GM18517 (cell line): ENCODE measurements at regions not wholly inside any gene's neighbourhood (a gene's known extent, or its start where the extent isn't known, plus 50 kb on each side); places are given as distances from the start of the nearest gene placed in this dataset.

Experiments used
- ATAC-seq: cut with Tn5 transposase; IDR thresholded peaks from one replicate; pipeline ENCODE4 v1.9.1; 2021; ENCODE audit warnings: mild to moderate bottlenecking, moderate library complexity; ENCODE audit not compliant: unreplicated experiment

DNA sequence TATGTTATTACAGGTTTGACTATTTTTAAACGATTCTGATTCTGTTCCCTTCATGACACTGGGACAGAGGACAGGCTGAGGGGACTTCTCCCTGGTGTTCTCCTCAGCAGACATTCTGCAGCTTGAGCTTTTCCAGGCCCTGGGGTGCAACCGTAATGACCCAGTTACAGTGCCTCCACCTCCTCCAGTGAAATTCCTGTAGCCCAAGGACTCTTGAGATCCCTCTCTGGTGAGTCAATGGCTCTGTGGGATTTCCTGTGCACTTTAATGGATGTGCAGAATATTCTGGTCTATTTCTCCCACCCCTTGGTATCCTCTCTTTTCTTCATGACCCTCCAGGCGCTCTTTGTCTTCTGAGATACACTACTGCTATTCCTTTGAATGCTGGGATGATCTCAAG is 319.3 kb downstream of the INHBA start:
- ATAC-seq, result no peak

DNA sequence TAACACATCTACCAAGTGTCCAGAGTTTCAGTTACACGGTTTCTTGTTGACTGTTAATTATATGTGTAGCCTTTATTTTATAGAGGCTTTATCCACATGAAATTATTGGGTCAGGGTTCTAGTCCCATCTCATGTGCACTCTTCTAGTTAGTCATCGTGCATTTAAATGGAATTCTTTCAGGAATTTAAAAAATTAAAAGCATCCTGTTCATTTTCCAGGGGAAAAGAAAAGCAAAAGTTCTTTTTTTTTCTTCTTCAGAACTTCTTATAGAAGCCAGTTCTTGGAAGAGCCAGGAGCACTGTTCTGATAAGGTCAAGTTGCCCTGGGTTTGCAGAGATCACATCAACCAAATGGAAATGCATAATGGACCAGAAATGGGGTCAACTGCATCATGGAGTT is 324.7 kb downstream of the INHBA start:
- no peak for ATAC-seq

DNA sequence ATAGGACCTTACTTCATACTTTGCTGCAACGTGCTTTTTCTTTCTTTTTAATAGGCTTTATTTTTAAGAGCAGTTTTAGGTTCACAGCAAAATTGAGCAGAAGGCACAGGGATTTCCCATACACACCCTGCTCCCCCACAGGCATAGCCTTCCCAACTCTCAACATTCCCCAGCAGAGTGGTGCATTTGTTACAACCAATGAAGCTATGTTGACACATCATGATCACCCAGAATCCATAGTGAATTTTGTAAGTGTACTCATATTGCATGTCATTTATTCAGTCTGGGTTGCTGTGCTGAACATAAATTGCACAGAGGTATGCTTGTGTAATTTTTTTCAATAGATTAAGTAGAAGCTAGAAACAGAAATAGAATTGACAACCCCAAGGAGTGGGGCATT is 327.3 kb downstream of the INHBA start:
- ATAC-seq, result no peak

DNA sequence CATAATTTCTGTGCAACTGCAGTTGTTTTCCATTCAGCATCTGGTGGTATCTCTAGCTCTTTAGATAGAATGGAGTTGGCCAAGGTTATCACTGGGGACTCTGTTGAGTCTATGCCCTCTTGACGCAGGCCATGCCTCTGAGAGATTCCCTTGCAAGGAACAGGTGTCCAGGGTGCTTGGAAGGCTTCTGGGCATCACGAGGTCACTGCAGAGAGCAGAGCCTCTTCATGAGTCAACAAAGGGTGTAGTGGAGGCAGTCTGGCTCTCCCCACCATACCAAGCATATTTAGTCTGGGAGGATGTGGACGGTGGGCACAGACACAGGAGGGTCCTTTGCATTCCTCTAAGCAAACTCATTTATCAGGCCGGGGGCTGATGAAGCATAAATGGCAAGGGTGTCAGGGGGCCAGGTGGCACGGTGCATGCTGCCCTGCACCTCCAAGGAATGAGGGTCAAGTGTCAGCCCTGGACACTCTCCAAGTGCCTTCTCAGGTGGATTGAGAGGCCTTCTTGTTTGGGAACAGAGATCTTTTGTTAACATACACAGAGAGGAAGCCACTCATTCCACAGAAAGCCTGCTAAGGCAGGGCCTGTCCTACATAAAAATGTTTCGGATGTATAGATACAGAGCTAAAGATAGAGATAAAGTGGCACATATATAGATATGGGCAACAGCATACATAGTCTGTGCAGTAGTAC is 328.6 kb downstream of the INHBA start:
- no peak for ATAC-seq

DNA sequence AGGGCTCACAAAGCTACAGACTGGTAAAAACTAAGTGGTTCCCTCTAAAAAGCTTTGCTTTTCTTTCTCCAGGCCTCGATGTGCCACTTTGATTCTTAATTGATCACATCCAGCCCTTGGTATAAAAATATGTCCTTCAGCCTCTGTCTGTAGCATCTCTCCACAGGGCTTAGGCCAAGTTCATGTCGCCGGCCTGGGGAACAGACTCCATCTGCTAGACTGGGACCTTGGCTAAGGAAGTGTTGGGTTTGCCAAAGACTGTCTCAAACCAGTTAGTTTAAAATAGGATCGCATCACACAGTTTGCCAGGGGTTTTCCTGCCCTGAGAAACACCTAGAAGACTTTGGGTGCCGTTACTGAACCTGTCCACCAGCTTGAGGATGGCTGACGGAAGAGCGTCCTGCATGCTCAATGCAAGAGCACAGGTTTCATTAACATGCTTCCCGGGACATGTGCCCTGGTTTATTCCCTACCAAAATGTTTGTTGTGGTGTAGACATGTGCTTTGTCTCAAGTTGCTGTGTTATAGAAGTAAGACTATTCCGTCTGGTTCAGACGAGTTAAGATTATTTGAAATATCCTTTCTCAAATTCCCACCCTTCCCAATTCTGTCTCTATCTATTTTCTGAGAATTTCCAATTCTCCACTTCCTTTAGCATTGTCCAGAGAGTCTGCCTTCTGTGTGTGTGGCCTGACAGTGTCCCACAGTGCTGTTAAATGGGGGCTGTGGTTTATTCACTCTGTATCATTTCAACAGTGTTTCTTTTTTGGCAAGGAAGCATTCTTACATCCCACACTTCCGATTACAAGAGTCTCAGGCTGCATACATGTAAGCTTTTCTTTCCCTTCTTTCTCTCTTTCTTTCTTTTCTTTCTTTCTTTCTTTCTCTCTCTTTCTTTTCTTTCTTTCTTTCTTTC is 334.7 kb downstream of the INHBA start:
- no peak for ATAC-seq

DNA sequence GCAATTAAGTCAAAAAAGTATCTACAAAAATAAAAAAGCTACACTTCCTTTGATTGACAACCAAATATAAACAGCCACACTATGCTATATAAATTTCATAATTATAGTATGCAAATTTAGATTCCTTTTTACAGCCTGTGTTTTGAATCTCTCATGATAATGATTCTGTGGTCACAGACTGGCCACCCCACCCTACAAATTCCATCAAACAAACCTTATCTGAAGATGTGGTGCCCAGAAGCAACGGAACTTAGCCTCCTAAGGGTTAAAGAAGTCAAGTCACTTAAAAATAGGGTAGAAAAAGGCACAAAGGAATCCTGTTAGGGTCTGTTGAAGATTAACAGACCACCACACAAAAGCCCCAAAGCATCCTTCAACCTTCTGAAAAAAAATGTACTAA is 351.8 kb downstream of the INHBA start:
- ATAC-seq, result no peak

DNA sequence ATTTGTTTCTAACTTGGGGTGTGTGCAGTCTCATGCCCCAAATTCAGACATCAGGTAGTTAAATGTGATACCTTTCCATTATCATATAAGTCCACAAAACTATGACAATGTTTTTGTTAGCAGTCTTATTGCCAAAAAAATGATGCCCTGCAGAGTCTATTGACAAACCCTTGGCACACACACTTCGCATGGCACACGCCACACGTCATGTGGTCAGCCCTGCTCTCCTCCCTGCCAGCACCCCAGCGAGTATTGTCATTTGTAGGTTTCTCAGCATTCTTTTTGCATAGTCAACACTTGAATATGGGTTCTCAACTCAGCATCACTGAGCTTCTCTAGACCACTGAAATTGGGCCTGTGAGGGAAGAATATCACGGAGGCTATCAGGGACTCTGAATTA is 356.0 kb downstream of the INHBA start:
- ATAC-seq, result no peak

DNA sequence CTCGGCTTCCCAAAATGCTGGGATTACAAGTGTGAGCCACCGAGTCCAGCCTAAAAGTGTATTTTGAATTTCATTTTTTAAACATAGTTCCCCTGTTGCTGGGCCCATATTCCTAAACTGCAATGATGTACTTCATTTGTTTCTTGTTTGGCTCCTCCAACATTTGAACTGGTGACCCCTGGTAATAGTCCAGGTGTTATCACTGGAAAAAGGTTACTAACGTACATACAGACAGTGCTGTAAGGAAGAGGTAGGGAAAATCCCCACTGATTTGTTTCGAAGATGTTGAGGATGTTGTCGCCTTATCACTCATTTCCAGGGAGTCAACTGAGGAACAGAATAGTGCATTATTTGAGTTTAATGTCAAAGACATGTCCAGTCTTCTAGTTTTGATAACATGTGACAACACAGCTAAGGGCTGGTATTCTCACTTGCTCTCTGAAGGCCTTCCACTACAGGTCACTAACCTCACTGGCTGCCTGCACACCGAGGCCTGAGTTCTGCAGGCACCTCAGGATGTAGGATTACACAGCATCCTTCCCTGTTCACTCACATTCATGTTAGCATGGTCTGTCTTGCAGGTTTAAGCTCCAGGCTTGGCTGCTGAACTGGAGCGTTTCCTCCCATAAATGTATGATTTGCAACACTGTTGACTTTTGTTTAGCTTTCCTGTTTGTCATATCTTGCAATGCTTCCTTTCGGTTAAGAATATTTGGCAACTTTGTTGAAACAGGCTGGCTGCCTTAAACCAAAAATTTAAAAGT is 362.8 kb downstream of the INHBA start:
- no peak for ATAC-seq

DNA sequence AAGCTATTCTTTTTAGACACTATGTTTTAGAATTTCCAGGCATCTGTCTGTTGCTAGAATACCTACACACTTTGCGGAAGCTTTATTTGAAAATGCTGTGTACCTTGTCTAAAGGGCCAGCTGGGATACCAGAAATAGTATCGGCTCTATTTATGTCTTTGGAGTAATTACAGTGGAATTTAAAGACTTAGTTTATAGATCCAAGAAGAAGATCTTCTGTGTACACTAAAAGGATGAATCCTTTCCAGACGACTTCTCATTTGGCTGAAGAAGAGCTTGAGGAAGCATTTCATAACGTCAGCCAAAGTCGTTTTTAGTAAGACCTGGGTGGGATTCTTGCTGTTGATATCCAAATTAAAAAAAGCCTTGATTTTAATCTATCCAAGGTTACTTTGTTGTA is 365.9 kb downstream of the INHBA start:
- no peak for ATAC-seq

DNA sequence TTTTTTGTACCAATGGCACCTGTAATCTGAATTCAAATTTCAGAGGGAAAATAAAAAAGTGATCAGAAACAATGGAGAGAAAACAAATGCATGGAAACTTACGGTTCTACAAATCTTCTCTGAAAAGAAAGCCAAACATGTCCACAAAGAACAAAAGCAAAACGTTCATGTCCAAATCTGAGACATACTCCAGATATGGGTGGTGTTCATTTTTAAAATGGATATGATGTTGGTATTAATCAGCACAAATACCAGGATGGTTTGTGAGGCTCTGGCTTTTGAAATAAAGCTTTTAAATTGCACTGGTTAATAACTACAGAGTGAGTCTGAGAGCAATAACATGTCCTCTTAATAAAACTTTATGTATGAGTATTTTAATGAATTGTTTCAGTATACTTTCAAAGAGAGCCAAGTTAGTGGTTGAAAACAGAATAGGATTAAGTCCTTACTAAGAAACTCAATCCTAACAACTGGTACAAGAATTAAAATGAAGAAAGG is 366.4 kb downstream of the INHBA start:
- ATAC-seq, result no peak

DNA sequence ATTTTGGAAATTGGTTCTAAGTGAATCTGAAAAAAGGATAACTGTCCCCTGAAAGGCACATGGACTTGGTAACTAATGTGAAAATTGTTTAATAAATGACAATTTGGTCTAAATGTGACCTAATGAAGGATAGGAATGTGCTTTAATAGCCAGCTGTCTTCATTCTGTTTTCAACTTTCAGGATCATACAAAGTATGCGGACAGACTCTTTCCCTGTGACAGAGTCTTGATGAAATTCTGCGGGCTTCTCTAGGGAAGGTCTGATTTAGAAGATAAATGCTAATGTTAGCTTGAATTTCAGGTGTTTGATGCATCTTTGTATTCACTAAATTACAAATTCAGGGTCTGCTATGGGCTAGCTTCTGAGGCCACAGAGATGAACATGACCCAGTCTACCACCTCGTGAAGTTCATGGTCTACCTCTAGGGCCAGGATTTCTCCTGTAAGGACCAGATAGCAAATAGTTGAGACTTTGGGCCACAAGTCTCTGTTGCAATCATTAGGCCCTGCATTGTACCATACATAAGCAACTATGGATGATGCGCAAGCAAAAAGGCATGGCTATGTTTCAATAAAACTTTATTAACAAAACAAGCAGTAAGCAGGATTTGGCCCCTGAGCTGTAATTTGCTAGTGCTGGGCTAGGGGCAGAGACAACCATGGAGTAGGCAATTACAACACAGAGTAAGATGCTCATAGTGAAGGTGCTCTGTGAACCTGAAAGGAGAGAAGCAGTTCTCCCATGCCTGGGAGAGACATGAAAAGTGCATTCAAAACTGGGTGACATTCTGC is 368.6 kb downstream of the INHBA start:
- ATAC-seq, result no peak

DNA sequence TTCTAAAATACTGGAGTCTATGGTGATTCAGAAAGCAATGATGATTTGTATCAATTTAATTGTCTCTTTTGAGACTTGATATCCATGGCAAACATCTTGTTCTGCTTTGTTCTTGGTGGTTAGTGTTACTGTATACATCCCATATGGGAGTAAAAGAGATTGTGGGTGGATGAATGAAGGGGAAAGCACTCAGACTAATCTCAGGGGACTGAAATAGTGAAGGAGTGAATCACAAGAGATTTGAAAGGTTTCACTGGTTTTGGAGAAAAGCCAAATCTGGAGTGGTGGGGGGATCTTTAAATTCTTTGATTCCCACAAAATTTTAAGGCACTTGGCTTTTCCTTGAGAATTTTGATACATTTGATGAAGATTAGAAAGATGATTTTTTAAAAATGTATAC is 369.4 kb downstream of the INHBA start:
- no peak for ATAC-seq

DNA sequence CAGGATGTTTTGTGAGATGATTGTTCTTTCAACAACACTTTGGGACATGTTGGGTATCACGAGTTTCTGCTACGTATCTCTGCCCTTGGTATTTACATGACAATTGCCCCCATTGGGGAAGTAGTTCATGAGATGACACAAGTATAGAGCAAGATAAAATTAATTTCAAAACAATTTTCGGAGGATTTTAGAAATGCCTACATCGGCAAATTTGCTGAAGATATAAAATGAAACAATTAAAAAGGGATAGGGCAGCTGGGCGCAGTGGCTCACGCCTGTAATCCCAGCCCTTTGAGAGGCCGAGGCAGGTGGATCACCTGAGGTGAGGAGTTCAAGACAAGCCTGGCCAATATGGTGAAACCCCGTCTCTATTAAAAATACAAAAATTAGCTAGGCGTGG is 371.7 kb downstream of the INHBA start:
- ATAC-seq, result no peak

DNA sequence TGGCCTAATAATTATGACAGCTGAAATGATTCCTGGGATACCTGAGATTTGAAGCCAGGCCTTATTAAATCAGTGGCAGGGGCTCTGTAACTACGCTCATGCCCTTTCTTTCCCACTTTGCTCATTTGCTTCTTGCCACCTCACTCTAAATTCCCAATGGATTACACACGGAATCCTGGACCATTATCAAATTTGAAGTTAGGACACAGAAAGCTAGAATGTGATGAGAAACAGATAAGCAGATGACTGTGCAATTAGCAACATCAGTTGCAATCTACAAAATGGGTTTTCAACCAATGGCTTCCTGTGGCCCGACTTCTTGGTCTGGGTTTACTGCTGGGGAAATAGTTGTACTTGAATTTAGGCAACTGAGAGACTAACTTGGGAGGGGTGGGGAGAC is 374.3 kb downstream of the INHBA start:
- ATAC-seq, result no peak

DNA sequence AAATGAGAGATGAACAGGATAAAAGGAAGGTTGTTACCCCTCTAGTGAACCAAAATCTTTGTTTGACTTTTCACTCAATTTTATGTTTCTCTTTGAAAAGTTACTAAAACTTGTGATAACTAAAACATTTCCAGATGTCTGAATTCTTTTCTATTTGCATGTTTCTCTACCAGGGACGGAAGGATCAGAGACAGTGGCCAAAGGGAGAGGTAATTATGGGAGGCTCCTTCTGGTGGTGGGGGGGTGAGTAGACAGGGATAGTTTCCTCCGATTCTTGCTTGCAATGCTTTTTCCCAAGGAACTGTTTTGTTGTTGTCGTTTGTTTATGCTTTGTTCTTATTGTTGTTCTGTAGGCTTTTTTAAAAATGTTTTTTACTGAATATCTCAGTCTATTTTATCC is 374.8 kb downstream of the INHBA start:
- no peak for ATAC-seq

DNA sequence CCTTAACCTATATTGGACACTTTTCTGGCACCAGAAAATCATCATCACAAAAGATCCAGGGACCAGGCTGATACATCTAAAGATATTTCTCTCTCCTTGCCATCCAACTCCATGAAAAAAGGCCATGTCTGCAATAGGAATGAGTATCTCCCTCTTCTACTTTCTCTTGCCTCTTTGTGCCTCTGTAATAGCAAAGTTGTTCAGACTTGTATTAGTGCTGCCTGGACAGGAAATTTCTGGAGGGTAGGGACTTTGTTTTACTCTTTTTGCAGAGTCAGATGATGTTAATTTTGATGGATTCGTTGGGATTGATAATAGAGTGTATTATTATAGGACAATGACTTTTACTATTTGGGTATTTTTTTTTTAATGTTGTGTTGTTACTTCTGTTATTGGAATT is 376.3 kb downstream of the INHBA start:
- ATAC-seq, result no peak

DNA sequence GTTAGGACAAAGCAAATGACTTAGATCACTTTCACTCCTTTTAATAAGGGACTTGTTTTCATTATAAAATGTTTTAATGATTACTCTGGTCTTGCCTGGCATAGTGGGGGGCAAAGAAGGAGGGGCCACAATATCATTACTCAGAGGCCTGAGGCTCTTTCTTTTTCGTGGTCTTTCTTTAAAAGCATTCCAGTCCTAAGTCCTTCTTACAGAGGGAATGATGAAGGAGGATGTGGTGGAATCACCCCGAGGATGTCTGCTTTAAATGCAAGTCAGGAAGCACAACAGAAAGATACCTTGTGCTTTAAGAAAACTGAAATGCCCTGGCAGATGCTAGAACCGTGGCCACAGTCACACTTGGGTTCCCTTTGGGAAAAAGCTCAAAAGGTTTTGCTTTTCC is 379.1 kb downstream of the INHBA start:
- ATAC-seq, result no peak

DNA sequence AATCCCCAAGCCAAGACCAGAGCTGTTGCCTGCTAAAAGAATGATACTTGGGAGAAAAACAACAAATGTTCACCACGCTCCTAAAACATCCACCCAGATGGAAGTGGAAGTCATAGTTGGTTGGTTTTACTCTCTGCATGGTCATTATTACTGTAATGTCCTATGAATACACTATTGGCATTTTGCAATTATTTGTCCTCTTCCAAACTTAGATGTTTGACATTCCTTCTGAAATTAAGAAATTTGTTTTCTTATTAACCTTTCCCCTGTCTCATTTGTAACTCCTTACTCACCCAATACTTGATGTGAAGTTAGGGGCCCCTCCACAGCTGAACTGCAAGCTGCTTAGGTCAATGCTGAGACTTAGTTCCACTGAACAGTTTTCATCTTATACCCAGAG is 383.3 kb downstream of the INHBA start:
- ATAC-seq, result no peak

DNA sequence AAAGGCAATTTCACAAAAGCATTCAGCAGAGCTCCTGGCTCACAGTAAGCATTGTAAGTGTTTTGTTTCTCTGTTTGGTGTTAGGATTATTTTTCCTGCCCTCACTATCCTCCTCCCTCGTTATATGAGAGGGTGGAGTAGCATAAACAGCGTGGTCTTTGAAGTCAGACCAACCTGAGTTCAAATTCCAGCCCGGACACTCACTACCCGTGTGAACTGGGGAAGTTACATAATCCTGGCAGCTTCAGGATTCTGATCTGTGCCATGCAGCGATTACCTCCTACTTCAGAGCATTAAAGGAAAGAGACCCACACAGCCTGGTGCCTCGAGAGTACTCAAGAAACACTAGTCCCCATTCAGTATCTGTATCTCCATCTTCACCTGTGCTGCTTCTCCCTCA is 386.5 kb downstream of the INHBA start:
- ATAC-seq, result no peak

DNA sequence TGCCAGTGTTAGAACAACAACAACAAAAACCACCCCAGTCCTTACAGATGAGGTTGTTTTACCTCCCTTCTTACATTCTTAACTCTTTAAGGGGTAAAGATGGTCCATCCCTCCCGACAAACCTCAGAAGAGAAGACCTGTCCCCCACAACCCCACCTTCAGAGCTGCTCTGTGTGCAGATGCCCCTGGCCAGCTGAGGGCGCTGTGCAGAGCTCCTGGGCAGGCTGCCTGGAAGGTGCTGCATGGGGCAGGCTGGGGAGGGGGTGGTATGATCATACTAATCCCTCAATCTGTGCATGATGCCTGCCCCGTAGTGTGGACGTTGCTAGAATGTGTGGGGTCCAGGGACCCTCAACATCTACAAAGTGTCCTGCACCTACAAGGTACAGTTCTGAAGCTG is 387.1 kb downstream of the INHBA start:
- ATAC-seq, result no peak

DNA sequence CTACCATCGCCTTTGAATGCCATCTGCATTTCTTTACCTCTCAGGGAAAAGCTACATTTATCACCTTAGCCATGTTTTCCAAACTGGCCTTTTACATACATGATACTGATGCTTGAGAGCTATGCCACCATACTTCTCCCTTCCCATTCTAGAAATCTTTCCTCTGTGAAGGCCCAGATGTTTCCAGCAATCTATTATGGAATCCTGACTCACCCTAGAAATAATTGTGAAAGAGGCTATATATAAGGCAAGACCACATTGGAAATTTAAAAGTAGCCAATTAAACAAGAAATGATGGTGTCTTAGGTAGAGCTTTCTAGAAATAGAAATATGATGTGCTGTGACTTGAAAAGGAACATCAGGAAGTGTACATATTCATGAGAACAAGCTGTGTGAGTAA is 389.7 kb downstream of the INHBA start:
- no peak for ATAC-seq
